GM18498 (cell line): ENCODE measurements at regions not wholly inside any gene's neighbourhood (a gene's known extent, or its start where the extent isn't known, plus 50 kb on each side); places are given as distances from the start of the nearest gene placed in this dataset.

Source experiments
- ATAC-seq: cut with Tn5 transposase; IDR thresholded peaks from one replicate; pipeline ENCODE4 v1.9.1; 2021; ENCODE audit warnings: mild to moderate bottlenecking, moderate library complexity; ENCODE audit not compliant: unreplicated experiment

GRCh38 chr4:185921583-185922555 lies 109.9 kb upstream of the SORBS2 start:
- no peak for ATAC-seq

- ATAC-seq, result no peak
These were observed 112.6 kb upstream of the SORBS2 start for GRCh38 chr4:185924458-185925044.

GRCh38 chr4:185925910-185926360 lies 113.9 kb upstream of the SORBS2 start:
- no peak for ATAC-seq

GRCh38 chr4:185931375-185931774 lies 119.4 kb upstream of the SORBS2 start:
- no peak for ATAC-seq

GRCh38 chr4:185931986-185932385 lies 120.0 kb upstream of the SORBS2 start:
- ATAC-seq, result no peak

GRCh38 chr4:185932491-185932890 lies 120.5 kb upstream of the SORBS2 start:
- no peak for ATAC-seq

GRCh38 chr4:185933078-185933581 lies 121.1 kb upstream of the SORBS2 start:
- no peak for ATAC-seq

- ATAC-seq, result no peak
These were observed 124.8 kb upstream of the SORBS2 start for GRCh38 chr4:185936650-185937376.

GRCh38 chr4:185938654-185939053 lies 126.7 kb upstream of the SORBS2 start:
- ATAC-seq, result no peak

GRCh38 chr4:185941461-185941860 lies 127.5 kb upstream of the TLR3 start:
- no peak for ATAC-seq

- ATAC-seq, result no peak
These were observed 123.7 kb upstream of the TLR3 start for GRCh38 chr4:185945252-185945651.

GRCh38 chr4:185945906-185946305 lies 123.0 kb upstream of the TLR3 start:
- peak; percentile 90 for ATAC-seq

GRCh38 chr4:185950891-185951290 lies 118.1 kb upstream of the TLR3 start:
- no peak for ATAC-seq

- ATAC-seq, result no peak
These were observed 113.7 kb upstream of the TLR3 start for GRCh38 chr4:185955151-185955770.

GRCh38 chr4:185955826-185956543 lies 113.0 kb upstream of the TLR3 start:
- no peak for ATAC-seq

GRCh38 chr4:185956544-185956940 lies 112.4 kb upstream of the TLR3 start:
- ATAC-seq, result no peak

- ATAC-seq, result no peak
These were observed 110.7 kb upstream of the TLR3 start for GRCh38 chr4:185958094-185958747.

- ATAC-seq, result peak; percentile 79
These were observed 103.3 kb upstream of the TLR3 start for GRCh38 chr4:185965426-185966384.
